C4-2B (cell line): ENCODE measurements at regions not wholly inside any gene's neighbourhood (a gene's known extent, or its start where the extent isn't known, plus 50 kb on each side); places are given as distances from the start of the nearest gene placed in this dataset.

Experiments
- ZFX ChIP-seq: fragments of 450-650 bp; IDR thresholded peaks from 2 replicates; pipeline ENCODE4 v1.6.1; 2017
- TF ChIP-seq, protein P1 (sequence below): fragments of 450-650 bp; conservative IDR thresholded peaks from 2 replicates; pipeline ENCODE4 v1.5.1; 2017; ENCODE audit warnings: mild to moderate bottlenecking

DNA sequence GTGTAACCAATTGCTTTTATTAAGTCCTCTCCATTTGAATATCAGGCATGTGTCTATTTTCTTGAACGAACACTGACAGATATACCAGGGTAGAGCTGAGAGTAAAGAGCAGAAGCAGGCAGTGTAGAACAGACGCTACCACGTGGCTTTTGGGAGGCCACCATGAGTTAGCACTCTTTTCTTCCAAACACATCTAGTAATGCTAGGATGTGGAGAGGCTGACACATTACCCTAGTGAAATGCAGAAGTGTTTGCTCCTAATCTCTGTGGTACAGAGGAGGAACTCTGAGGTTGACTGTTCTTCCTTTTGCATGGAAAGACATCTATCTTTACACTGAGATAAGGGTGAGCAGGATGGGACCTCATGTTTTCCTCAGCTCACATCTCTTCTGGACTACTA lies 216.3 kb downstream of the SATB1 start:
- TF ChIP-seq, protein P1, sequence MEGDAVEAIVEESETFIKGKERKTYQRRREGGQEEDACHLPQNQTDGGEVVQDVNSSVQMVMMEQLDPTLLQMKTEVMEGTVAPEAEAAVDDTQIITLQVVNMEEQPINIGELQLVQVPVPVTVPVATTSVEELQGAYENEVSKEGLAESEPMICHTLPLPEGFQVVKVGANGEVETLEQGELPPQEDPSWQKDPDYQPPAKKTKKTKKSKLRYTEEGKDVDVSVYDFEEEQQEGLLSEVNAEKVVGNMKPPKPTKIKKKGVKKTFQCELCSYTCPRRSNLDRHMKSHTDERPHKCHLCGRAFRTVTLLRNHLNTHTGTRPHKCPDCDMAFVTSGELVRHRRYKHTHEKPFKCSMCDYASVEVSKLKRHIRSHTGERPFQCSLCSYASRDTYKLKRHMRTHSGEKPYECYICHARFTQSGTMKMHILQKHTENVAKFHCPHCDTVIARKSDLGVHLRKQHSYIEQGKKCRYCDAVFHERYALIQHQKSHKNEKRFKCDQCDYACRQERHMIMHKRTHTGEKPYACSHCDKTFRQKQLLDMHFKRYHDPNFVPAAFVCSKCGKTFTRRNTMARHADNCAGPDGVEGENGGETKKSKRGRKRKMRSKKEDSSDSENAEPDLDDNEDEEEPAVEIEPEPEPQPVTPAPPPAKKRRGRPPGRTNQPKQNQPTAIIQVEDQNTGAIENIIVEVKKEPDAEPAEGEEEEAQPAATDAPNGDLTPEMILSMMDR: no peak
- no peak for TF ChIP-seq ZFX
